Ishikawa (cell line): ENCODE measurements at regions not wholly inside any gene's neighbourhood (a gene's known extent, or its start where the extent isn't known, plus 50 kb on each side); places are given as distances from the start of the nearest gene placed in this dataset.

ENCODE experiments used
- CEBPB ChIP-seq: IDR thresholded peaks from 2 replicates; pipeline ENCODE4 v1.6.1; 2012
- CREB1 ChIP-seq: IDR thresholded peaks from 2 replicates; pipeline ENCODE4 v1.6.1; 2012; ENCODE audit warnings: low read depth
- EGR1 ChIP-seq: IDR thresholded peaks from 2 replicates; pipeline ENCODE4 v1.6.1; 2012
- EP300 ChIP-seq: IDR thresholded peaks from 2 replicates; pipeline ENCODE4 v1.6.1; 2012; ENCODE audit warnings: borderline replicate concordance
- FOXM1 ChIP-seq: IDR thresholded peaks from 2 replicates; pipeline ENCODE4 v1.6.1; 2012; ENCODE audit warnings: low read depth, borderline replicate concordance
- RAD21 ChIP-seq: IDR thresholded peaks from 2 replicates; pipeline ENCODE4 v1.6.1; 2012; ENCODE audit warnings: low read depth
- TAF1 ChIP-seq: IDR thresholded peaks from 2 replicates; pipeline ENCODE4 v1.6.1; 2012; ENCODE audit warnings: low read depth, mild to moderate bottlenecking
- TCF12 ChIP-seq: IDR thresholded peaks from 2 replicates; pipeline ENCODE4 v1.6.1; 2012; ENCODE audit warnings: low read depth
- TEAD4 ChIP-seq: IDR thresholded peaks from 2 replicates; pipeline ENCODE4 v1.6.1; 2012
- ZBTB7A ChIP-seq: IDR thresholded peaks from 2 replicates; pipeline ENCODE4 v1.6.1; 2012; ENCODE audit warnings: low read depth
- TF ChIP-seq, protein P1 (sequence below): IDR thresholded peaks from 2 replicates; pipeline ENCODE4 v1.6.1; 2012
- TF ChIP-seq, protein P2 (sequence below): IDR thresholded peaks from 2 replicates; pipeline ENCODE4 v1.6.1; 2012
- TF ChIP-seq, protein P3 (sequence below): IDR thresholded peaks from 2 replicates; pipeline ENCODE4 v1.6.1; 2012; ENCODE audit warnings: low read depth, mild to moderate bottlenecking

DNA sequence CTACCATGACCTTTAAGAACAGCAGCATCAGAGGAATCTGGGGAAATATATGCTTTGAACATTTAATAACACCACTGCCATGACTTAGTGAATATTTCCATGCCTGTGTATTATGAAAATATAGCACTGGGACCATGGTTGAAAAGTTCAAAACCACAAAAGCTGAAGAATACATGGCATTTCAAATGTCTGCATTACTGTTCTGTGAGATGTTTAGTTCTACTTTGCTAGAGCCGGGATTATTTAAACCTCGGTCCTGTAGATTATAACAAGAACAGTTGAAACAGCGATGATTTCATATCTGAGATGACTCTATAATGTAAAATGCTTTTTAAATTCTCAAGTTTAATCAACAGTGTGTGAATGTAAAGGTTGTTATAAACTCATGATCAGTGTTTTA lies 126.7 kb upstream of the AGA start:
- TF ChIP-seq, protein P1, sequence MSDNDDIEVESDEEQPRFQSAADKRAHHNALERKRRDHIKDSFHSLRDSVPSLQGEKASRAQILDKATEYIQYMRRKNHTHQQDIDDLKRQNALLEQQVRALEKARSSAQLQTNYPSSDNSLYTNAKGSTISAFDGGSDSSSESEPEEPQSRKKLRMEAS: no peak
- no peak for TF ChIP-seq EP300
- no peak for TF ChIP-seq TAF1
- TF ChIP-seq ZBTB7A: no peak
- no peak for TF ChIP-seq CREB1
- no peak for TF ChIP-seq TEAD4
- TF ChIP-seq, protein P2, sequence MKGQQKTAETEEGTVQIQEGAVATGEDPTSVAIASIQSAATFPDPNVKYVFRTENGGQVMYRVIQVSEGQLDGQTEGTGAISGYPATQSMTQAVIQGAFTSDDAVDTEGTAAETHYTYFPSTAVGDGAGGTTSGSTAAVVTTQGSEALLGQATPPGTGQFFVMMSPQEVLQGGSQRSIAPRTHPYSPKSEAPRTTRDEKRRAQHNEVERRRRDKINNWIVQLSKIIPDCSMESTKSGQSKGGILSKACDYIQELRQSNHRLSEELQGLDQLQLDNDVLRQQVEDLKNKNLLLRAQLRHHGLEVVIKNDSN: no peak
- TF ChIP-seq EGR1: no peak
- TF ChIP-seq CEBPB: no peak
- no peak for TF ChIP-seq TCF12
- no peak for TF ChIP-seq FOXM1
- no peak for TF ChIP-seq RAD21
- TF ChIP-seq, protein P3, sequence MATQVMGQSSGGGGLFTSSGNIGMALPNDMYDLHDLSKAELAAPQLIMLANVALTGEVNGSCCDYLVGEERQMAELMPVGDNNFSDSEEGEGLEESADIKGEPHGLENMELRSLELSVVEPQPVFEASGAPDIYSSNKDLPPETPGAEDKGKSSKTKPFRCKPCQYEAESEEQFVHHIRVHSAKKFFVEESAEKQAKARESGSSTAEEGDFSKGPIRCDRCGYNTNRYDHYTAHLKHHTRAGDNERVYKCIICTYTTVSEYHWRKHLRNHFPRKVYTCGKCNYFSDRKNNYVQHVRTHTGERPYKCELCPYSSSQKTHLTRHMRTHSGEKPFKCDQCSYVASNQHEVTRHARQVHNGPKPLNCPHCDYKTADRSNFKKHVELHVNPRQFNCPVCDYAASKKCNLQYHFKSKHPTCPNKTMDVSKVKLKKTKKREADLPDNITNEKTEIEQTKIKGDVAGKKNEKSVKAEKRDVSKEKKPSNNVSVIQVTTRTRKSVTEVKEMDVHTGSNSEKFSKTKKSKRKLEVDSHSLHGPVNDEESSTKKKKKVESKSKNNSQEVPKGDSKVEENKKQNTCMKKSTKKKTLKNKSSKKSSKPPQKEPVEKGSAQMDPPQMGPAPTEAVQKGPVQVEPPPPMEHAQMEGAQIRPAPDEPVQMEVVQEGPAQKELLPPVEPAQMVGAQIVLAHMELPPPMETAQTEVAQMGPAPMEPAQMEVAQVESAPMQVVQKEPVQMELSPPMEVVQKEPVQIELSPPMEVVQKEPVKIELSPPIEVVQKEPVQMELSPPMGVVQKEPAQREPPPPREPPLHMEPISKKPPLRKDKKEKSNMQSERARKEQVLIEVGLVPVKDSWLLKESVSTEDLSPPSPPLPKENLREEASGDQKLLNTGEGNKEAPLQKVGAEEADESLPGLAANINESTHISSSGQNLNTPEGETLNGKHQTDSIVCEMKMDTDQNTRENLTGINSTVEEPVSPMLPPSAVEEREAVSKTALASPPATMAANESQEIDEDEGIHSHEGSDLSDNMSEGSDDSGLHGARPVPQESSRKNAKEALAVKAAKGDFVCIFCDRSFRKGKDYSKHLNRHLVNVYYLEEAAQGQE: no peak
